GM19351 (cell line): ENCODE measurements at regions not wholly inside any gene's neighbourhood (a gene's known extent, or its start where the extent isn't known, plus 50 kb on each side); places are given as distances from the start of the nearest gene placed in this dataset.
A peak's percentile ranks its signal among the peaks of the same experiment; 100 is the strongest.
"Not testable (repeated sequence)": the region's sequence is repeated elsewhere in the genome, so short reads cannot be mapped to it uniquely, and the experiment has no call there.

ENCODE experiments used
- ATAC-seq: cut with Tn5 transposase; IDR thresholded peaks from one replicate; pipeline ENCODE4 v1.9.1; 2021; ENCODE audit warnings: mild to moderate bottlenecking, moderate library complexity; ENCODE audit not compliant: unreplicated experiment

- ATAC-seq, result no peak
Observed at GRCh38 chr1:79539001-79539400, 532.5 kb upstream of the ADGRL4 start.

DNA sequence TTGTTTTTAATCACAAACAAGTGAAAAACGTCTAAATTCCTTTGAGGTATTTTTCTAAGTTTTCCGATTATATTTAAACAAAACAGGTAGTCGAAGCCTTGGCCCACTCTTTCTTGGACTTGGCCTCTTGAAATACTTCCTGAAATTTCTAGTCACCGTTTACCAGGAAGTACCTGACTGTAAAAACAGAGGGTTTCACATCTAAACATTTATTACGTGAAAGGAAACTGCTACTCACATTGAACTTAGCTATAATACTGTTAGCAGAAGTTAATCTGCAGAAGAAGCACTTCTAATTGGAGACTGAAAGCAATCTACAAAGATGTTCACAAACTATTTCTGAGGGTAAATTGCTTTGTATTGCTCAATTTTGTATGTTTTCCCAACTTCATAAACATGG is 526.0 kb upstream of the ADGRL4 start:
- ATAC-seq, result no peak

GRCh38 chr1:79531790-79532189 is 525.3 kb upstream of the ADGRL4 start:
- ATAC-seq, result no peak

GRCh38 chr1:79530476-79530875 is 523.9 kb upstream of the ADGRL4 start:
- ATAC-seq, result no peak

DNA sequence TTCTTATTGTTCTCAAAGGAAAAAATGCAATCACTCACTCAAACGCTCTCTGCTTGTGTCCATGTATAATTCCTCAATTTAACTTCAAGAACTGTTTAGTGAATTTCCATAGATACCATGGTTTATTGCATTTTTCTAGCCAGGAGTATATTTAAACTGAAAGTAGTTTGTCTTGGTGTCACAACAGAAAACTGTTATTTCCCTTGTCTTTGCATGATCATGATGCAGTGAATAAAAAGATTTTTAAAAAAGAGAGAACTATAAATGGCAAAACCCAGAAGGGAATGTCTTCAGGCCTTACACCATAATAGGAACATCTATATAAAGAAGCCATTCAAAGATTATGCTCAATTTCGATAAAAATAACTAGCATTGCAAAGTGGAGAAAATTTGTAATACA is 523.5 kb upstream of the ADGRL4 start:
- ATAC-seq, result no peak

- ATAC-seq, result no peak
Observed at GRCh38 chr1:79524126-79524525, 517.6 kb upstream of the ADGRL4 start.

DNA sequence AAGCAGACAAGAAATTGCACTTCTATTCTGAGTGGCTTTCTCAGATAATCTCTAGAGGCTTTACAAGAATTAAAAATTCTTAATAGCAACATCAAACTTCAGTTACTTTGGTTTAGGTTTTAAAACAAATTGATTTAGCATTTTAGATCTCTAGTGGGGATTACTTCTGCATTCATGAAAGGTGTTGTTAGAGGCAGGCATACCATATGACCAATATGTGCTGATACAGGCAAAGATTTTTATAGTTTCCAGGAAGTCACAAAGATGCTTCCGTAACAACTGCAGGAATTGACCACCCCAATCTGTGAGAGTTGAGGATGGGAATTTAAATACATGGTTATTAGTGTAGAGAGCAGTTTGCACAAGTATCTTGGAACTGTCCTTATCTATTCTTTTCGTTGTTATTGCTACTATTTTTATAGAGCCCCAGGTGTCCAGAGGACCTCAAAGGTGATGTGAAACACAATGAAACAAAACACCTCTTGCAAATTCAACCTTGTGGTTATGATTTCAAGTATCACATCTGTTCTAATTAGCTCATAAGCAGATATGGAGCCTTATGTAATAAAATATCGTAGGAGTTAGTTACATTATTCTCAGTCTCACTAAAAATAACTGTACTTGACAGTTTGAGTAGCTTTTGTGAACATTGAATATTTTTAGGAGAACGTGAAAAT is 512.7 kb upstream of the ADGRL4 start:
- ATAC-seq, result peak; percentile 85

DNA sequence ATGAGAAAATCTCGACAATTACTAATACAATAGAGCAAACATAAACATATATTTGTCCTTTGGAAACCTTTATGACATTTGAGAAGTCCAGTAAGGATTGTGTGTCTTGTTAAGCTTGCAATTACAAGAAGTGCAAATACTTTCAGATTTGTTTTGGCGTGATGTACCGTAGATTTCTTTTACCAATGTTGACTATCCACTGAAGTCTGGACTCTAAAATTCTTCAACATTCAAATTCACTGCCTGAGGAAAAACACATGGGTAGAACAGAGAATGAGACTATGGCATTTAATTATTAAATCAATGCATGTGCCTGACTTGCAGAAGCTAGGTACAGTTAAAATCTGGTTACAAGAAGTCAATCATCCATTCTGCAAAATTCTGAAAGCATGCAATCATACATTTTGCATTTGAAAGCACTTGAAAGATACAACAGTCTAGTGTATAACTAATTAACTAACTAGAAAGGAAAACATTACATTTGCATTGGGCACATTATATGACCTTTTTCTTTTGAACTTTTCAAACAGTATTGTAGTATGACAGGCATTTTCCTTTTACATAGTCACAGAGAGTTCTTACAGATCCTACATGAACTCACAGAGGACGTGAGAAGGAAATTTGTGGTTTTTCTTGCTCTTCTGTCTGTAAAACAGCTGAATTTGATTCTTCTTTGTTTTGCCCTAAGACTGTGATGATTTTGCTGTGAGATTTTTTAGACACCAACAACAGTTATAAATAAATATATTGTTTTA is 511.1 kb upstream of the ADGRL4 start:
- ATAC-seq, result no peak

DNA sequence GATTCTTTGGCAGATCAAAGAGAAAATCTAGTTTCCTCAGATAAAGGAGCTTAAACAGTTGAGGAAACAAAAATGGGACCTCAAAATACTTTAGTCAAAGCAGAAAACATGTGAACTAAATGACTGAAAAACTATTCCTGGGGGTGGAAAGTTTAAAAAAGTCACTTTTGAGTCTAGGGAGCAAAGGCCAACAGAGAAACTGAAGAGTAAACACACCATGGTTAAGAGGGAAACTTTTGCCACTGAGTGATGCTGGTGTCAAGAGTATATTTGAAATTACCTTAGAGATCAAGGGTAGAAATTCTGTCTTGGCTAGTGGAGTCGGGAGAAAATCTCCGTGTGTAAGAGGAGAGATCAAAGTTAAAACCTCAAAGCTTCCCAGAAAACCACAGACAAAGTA is 501.2 kb upstream of the ADGRL4 start:
- ATAC-seq, result no peak

DNA sequence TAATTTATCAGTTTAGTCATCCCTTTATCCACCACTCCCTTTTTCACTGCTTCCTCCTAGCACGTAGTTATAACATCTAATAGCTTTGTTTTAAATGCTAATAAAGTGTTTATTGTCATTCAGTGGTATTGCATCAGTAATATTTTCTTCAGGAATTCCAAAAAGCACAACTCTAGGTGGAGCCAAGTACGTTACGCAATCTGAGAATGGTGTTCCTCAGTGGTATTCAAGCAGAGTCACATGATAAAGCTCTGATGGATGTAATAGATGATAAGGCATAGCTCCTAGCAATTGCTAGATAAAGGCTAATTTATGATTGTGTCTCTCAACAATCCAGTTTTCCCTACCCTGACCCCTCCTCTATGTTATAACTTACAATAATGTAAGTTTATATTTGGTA is 494.6 kb upstream of the ADGRL4 start:
- ATAC-seq, result no peak

DNA sequence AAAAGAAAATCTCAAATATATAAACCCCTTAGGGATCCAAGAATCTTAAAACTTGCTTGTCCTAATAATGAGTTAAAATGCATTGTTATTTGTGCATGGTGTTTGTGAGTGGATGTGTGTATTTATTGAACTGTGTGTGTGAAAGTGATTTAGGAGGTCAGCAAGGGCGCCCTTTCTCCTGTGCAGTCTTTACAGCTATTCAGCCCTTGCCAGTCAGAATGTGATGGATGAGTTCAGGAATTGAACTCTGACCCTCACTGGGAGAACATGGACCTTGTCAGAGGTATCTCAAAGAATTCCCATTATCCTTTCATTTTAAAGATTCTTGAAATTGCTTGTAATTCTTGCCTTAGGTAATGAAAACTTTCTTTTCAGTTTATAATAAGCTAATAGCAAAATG is 493.0 kb upstream of the ADGRL4 start:
- ATAC-seq, result no peak

DNA sequence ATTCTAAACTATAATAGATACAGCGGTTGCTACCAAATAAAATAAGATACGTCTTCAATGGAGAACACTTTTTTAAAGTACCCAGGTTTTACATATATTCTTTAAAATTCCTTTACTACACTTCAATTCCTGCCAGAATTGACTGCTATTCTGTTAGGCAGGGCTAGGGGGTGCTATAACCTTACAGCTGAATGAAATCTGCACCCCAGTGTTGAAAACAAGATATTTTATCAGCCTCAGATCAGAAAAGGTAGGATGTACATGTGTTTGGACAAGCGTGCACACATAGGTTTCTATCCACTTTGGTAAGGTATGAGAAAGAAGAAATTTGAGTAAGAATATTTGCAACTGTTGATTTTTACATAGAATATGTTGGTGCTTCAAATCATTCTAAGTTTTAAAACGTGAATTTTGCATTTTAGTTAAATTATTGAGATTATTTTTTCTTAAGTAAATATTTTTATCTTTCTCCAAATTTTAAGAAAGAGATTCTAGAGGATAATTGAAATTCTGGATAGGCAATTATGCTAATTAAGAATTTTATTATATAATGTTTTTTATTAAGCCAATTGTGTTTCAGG is 490.8 kb upstream of the ADGRL4 start:
- peak; percentile 86 for ATAC-seq

GRCh38 chr1:79496129-79496528 is 489.6 kb upstream of the ADGRL4 start:
- no peak for ATAC-seq

GRCh38 chr1:79493702-79494101 is 487.2 kb upstream of the ADGRL4 start:
- not testable (repeated sequence) for ATAC-seq

DNA sequence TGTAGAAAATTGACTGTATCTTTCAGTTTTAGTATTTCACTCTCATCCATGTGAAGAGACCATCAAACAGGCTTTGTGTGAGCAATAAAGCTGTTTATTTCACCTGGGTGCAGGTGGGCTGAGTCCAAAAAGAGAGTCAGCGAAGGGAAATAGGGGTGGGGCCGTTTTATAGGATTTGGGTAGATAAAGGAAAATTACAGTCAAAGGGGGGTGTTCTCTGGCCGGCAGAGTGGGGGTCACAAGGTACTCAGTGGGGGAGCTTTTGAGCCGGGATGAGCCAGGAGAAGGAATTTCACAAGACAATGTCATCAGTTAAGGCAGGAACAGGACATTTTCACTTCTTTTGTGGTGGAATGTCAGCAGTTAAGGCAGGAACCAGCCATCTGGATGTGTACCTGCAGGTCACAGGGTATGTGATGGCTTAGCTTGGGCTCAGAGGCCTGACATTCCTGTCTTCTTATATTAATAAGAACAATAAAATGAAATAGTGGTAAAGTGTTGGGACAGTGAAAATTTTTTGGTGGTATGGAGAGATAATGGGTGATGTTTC is 482.1 kb upstream of the ADGRL4 start:
- ATAC-seq, result not testable (repeated sequence)

- ATAC-seq, result no peak
Observed at GRCh38 chr1:79478728-79479373, 472.3 kb upstream of the ADGRL4 start.

GRCh38 chr1:79478160-79478559 is 471.6 kb upstream of the ADGRL4 start:
- ATAC-seq, result no peak

GRCh38 chr1:79472067-79472656 is 465.6 kb upstream of the ADGRL4 start:
- peak; percentile 77 for ATAC-seq

- ATAC-seq, result peak; percentile 22
Observed at GRCh38 chr1:79469139-79469538, 462.6 kb upstream of the ADGRL4 start.

- peak; percentile 98 for ATAC-seq
Observed at GRCh38 chr1:79460773-79461436, 454.4 kb upstream of the ADGRL4 start.
